Hepatocyte (in vitro differentiated cells): ENCODE measurements at regions not wholly inside any gene's neighbourhood (a gene's known extent, or its start where the extent isn't known, plus 50 kb on each side); places are given as distances from the start of the nearest gene placed in this dataset.

Experiments
- DNase-seq: peaks from one replicate; pipeline ENCODE4 v3.0.0-alpha.2; 2016; ENCODE audit warnings: low spot score
- H2AFZ ChIP-seq: fragments of 200-600 bp; sonication (generic); 2 replicates; pipeline ENCODE4 v1.6.0; 2016; ENCODE audit warnings: antibody characterized with exemption, mild to moderate bottlenecking
- H3K27ac ChIP-seq: fragments of 200-600 bp; sonication (generic); 2 replicates; pipeline ENCODE4 v1.5.1; 2016; ENCODE audit warnings: mild to moderate bottlenecking
- H3K27me3 ChIP-seq: fragments of 200-600 bp; sonication (generic); 2 replicates; pipeline ENCODE4 v1.6.1; 2016
- H3K36me3 ChIP-seq: fragments of 200-600 bp; sonication (generic); replicated peaks from 2 replicates; pipeline ENCODE4 v1.5.1; 2016; ENCODE audit warnings: low read depth; ENCODE audit not compliant: insufficient read depth
- H3K4me1 ChIP-seq: fragments of 200-600 bp; sonication (generic); 2 replicates; pipeline ENCODE4 v1.5.1; 2016; ENCODE audit warnings: mild to moderate bottlenecking, moderate library complexity; ENCODE audit not compliant: insufficient read depth
- H3K4me2 ChIP-seq: fragments of 200-600 bp; sonication (generic); 2 replicates; pipeline ENCODE4 v1.6.0; 2016
- H3K4me3 ChIP-seq: fragments of 200-600 bp; sonication (generic); 2 replicates; pipeline ENCODE4 v1.5.1; 2016; ENCODE audit warnings: mild to moderate bottlenecking
- H3K79me2 ChIP-seq: fragments of 200-600 bp; sonication (generic); 2 replicates; pipeline ENCODE4 v1.6.0; 2017; ENCODE audit warnings: mild to moderate bottlenecking
- H3K9me2 ChIP-seq: fragments of 200-600 bp; sonication (generic); replicated peaks from 2 replicates; pipeline ENCODE4 v1.6.0; 2017; ENCODE audit warnings: mild to moderate bottlenecking; ENCODE audit not compliant: insufficient read depth
- H3K9me3 ChIP-seq: fragments of 200-600 bp; sonication (generic); 2 replicates; pipeline ENCODE4 v1.5.1; 2016; ENCODE audit warnings: low read depth, mild to moderate bottlenecking
- H4K20me1 ChIP-seq: fragments of 200-600 bp; sonication (generic); 2 replicates; pipeline ENCODE4 v1.6.0; 2016; ENCODE audit warnings: mild to moderate bottlenecking; ENCODE audit not compliant: insufficient read depth, poor library complexity, severe bottlenecking
- EZH2 ChIP-seq: fragments of 200-600 bp; sonication (generic); IDR thresholded peaks from 2 replicates; pipeline ENCODE4 v1.6.1; 2016; ENCODE audit warnings: antibody characterized with exemption, mild to moderate bottlenecking, borderline replicate concordance
- EZH2phosphoT487 ChIP-seq: fragments of 200-600 bp; sonication (generic); IDR thresholded peaks from one replicate; pipeline ENCODE4 v1.6.1; 2018; ENCODE audit warnings: antibody characterized with exemption, mild to moderate bottlenecking, low read depth, moderate library complexity; ENCODE audit not compliant: unreplicated experiment, severe bottlenecking
- WGBS: methylation state at CpG from one replicate; pipeline ENCODE4 v1.1.6; 2016; ENCODE audit warnings: low lambda C conversion rate; ENCODE audit errors: missing lambda C conversion rate; 5-methylcytosine and 5-hydroxymethylcytosine counted together
- TF ChIP-seq, protein P1 (sequence below): fragments of 200-600 bp; sonication (generic); IDR thresholded peaks from 2 replicates; pipeline ENCODE4 v1.5.1; 2016; ENCODE audit warnings: antibody characterized with exemption, mild to moderate bottlenecking; ENCODE audit not compliant: poor library complexity

DNA sequence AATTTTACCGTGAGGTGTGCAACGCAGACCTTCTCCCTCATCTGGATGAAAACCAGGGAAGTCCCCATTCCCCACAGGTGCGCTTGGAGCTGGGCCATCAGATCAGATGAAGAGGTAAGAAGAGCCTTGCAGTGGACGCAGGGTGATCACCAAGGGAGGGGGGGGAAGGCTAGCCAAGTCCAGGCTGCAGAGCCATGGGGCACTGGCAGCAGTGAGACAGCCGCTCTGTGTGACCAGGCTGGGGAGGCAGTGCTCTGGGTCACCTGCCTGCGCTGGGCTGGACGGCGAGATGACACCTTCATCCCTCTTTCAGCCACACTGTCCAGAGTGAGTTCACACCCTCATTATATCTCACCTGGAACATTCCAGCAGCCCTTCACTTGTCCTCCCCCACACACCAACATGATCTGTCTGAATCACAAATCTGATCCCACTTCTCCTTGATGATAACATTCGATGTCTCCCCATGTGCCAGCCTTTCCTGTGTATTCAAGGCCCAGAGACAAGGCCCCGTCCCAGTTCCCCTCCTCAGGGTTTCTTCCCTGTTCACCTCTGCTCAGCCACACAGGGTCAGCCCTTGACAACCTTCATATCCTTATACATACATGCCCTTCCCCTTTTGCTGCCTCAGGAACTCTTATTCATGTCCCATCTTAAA lies 65.9 kb upstream of the VASH1 start:
- H4K20me1 ChIP-seq = no peaks in the 10 kb centered on the region
- H3K36me3 ChIP-seq = no peaks in the 10 kb centered on the region
- H3K9me3 ChIP-seq = no peaks in the 10 kb centered on the region
- H3K4me1 ChIP-seq = no peaks in the 10 kb centered on the region
- no peaks in the 10 kb centered on the region for H3K9me2 ChIP-seq
- 92% methylated on average over 10 of the region's 10 CpGs for WGBS
- H3K4me3 ChIP-seq = no peak overlapping the region
- H3K27ac ChIP-seq = no peak overlapping the region
- TF ChIP-seq, protein P1, sequence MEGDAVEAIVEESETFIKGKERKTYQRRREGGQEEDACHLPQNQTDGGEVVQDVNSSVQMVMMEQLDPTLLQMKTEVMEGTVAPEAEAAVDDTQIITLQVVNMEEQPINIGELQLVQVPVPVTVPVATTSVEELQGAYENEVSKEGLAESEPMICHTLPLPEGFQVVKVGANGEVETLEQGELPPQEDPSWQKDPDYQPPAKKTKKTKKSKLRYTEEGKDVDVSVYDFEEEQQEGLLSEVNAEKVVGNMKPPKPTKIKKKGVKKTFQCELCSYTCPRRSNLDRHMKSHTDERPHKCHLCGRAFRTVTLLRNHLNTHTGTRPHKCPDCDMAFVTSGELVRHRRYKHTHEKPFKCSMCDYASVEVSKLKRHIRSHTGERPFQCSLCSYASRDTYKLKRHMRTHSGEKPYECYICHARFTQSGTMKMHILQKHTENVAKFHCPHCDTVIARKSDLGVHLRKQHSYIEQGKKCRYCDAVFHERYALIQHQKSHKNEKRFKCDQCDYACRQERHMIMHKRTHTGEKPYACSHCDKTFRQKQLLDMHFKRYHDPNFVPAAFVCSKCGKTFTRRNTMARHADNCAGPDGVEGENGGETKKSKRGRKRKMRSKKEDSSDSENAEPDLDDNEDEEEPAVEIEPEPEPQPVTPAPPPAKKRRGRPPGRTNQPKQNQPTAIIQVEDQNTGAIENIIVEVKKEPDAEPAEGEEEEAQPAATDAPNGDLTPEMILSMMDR = no peak
- TF ChIP-seq EZH2phosphoT487 (no peak), EZH2 (no peak)
- no peaks in the 10 kb centered on the region for H3K79me2 ChIP-seq
- H3K4me2 ChIP-seq = no peak overlapping the region
- H2AFZ ChIP-seq = no peak overlapping the region
- DNase-seq = no peak
- H3K27me3 ChIP-seq = no peaks in the 10 kb centered on the region

DNA sequence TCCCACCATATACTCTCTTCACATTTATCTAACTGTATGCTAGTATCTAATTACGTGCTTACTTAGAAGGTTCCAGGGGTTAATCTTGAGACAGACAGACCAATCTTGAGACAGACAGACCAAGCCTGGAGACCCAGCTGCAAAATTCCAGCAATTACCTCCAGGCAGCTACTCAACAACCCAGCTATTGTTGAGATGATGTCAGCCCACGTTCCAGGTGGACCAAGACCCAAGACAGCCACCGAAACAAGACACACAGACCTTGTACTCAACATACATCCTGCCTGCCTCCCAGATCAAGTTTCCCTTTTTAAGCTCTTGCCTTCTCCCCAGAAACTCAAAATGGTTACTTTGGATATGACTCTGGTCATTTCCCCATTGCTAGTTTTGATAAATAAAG lies 64.9 kb upstream of the VASH1 start:
- no peak for DNase-seq
- H3K4me1 ChIP-seq = no peaks in the 10 kb centered on the region
- TF ChIP-seq, protein P1 = no peak
- no peak for TF ChIP-seq EZH2phosphoT487
- TF ChIP-seq EZH2 = no peak
- no peaks in the 10 kb centered on the region for H4K20me1 ChIP-seq
- H3K4me2 ChIP-seq = no peak overlapping the region
- H3K36me3 ChIP-seq = no peaks in the 10 kb centered on the region
- H3K27me3 ChIP-seq = no peaks in the 10 kb centered on the region
- H2AFZ ChIP-seq = no peak overlapping the region
- no peaks in the 10 kb centered on the region for H3K9me2 ChIP-seq
- H3K9me3 ChIP-seq = no peaks in the 10 kb centered on the region
- H3K79me2 ChIP-seq = no peaks in the 10 kb centered on the region
- H3K27ac ChIP-seq = no peak overlapping the region
- 71% methylated on average over 3 of the region's 3 CpGs for WGBS
- H3K4me3 ChIP-seq = no peak overlapping the region

DNA sequence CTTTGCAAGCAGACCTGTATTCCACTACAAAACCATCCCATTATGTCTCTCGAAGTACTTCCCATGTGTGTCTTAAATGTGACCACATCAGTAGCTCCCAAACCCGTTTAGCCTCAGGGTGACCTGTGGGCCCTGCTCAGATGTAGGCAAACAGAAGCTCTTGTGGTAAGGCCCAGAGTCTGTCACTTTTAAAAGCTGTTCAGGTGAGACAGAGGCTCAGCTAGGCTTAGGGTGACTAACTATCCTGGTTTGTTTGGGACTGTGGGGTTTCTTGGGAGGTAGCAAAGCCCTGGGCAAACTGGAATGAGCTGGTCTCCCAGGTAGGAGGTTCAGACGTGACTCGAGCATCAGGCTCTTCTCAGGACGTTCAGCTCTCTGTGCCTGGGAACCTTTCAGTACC lies 64.5 kb upstream of the VASH1 start:
- no peaks in the 10 kb centered on the region for H3K36me3 ChIP-seq
- no peak overlapping the region for H2AFZ ChIP-seq
- 78% methylated on average over 5 of the region's 5 CpGs for WGBS
- TF ChIP-seq, protein P1 = no peak
- TF ChIP-seq EZH2 (no peak), EZH2phosphoT487 (no peak)
- H4K20me1 ChIP-seq = no peaks in the 10 kb centered on the region
- no peak for DNase-seq
- H3K4me1 ChIP-seq = no peaks in the 10 kb centered on the region
- H3K9me2 ChIP-seq = no peaks in the 10 kb centered on the region
- H3K79me2 ChIP-seq = no peaks in the 10 kb centered on the region
- no peaks in the 10 kb centered on the region for H3K27me3 ChIP-seq
- H3K4me2 ChIP-seq = no peak overlapping the region
- H3K27ac ChIP-seq = no peak overlapping the region
- no peak overlapping the region for H3K4me3 ChIP-seq
- H3K9me3 ChIP-seq = no peaks in the 10 kb centered on the region
